ENCODE measurements at regions not wholly inside any gene's neighbourhood (a gene's known extent, or its start where the extent isn't known, plus 50 kb on each side); places are given as distances from the start of the nearest gene placed in this dataset.

DNA sequence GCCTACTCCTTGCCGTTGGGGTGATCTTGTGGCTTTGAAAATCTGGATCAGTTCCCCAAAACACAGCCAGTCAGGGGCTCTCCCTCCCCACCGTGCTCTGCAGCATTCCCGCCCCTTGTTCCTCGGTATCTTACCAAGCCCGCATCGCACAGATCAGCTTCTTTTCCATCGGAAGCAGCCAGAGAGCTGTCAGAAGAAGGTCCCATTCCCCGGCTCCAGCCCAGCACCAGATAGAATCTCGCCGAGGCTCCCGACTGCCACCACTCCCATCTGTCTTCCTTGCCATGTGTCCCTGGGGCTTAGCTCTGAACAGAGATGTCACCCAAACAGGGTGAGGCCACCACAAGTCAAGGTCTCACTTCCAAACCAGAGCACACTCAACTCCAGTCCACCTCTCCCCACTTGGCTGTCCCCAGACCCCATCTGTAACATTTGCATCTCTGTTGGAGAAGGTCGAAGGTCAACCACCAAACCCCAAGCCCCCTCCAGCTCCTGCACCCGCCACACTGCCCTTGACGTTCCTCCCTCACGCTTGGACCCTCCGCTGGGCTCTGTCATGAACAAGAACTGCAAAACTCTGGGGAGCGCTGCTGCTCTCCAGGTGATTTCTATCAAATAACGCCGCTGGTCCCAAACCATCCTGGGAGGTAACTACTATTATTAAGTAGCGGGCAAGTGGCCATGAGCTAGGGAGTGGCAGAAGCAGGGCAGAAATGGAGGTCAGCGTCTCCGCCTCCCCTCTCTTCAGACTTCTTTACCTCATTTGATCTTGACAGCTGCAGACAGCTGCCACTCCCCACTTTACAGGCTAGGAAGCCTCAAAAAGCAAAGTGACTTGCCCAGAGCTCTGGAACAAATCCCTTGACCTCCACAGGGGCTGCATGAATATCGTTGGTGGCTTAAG lies 70.0 kb upstream of the TAF1B start:
- no peaks in the 10 kb centered on the region for H3K79me2 ChIP-seq (ENCODE audit: control insufficient read depth, insufficient read depth, low read length)
- WGBS (ENCODE audit: extremely low coverage, insufficient coverage, low lambda C conversion rate): no CpG with 5 or more reads among the region's 23 CpGs
- no peak overlapping the region for H2AK5ac ChIP-seq (ENCODE audit: low read length)
- H3K4me2 ChIP-seq (ENCODE audit: low read length): no peak overlapping the region
- H3K27ac ChIP-seq (ENCODE audit: low read depth, low read length): no peak overlapping the region
- no peak overlapping the region for H3K23ac ChIP-seq (ENCODE audit: low read length)
- H2BK5ac ChIP-seq (ENCODE audit: low read length): no peak overlapping the region
- no peaks in the 10 kb centered on the region for H3K4me1 ChIP-seq (ENCODE audit: control insufficient read depth, low read depth, low read length)
- H3K27me3 ChIP-seq (ENCODE audit: insufficient read depth, low read length, poor library complexity): no peaks in the 10 kb centered on the region
- H3K4ac ChIP-seq (ENCODE audit: low read depth, low read length): no peak overlapping the region
- no peaks in the 10 kb centered on the region for H3K36me3 ChIP-seq (ENCODE audit: control insufficient read depth, insufficient read depth, low read length)
- H2BK120ac ChIP-seq (ENCODE audit: low read depth, low read length): no peak overlapping the region
- no peak for DNase-seq
- H3K4me3 ChIP-seq (ENCODE audit: low read length): no peak overlapping the region
- no peak overlapping the region for H3K18ac ChIP-seq (ENCODE audit: low read length)
- H2BK15ac ChIP-seq (replicated peaks; ENCODE audit: low read depth): no peak overlapping the region
- no peak overlapping the region for H3K56ac ChIP-seq (ENCODE audit: low read length)
- H4K8ac ChIP-seq (ENCODE audit: low read depth, low read length): no peak overlapping the region
- no peak overlapping the region for H3K9ac ChIP-seq (ENCODE audit: low read length)
- H3K79me1 ChIP-seq (ENCODE audit: low read length): no peaks in the 10 kb centered on the region
- H4K5ac ChIP-seq (ENCODE audit: low read length): no peak overlapping the region

DNA sequence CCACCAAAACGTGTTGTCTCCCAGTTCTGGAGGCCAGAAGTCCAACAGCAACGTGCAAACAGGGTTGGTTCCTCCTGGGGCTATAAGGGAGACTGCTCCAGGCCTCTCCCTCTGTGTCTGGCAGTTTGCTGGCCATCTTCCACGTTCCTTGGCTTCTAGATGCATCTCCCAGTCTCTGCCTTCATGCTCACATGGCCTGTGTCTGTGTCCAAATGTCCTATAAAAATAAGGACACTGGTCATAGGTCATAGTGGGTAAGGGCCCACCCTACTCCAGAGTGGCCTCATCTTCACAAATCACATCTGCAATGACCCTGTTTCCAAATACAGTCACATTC lies 69.4 kb upstream of the TAF1B start:
- WGBS (ENCODE audit: extremely low coverage, insufficient coverage, low lambda C conversion rate): no CpG with 5 or more reads among the region's 3 CpGs
- Histone ChIP-seq H3K23ac (ENCODE audit: low read length) (no peak overlapping the region), H3K18ac (ENCODE audit: low read length) (no peak overlapping the region), H3K4ac (ENCODE audit: low read depth, low read length) (no peak overlapping the region), H2BK15ac (replicated peaks; ENCODE audit: low read depth) (no peak overlapping the region), H4K8ac (ENCODE audit: low read depth, low read length) (no peak overlapping the region), H3K36me3 (ENCODE audit: control insufficient read depth, insufficient read depth, low read length) (no peaks in the 10 kb centered on the region), H3K9ac (ENCODE audit: low read length) (no peak overlapping the region), H3K56ac (ENCODE audit: low read length) (no peak overlapping the region), H3K27ac (ENCODE audit: low read depth, low read length) (no peak overlapping the region), H3K4me2 (ENCODE audit: low read length) (no peak overlapping the region), H3K27me3 (ENCODE audit: insufficient read depth, low read length, poor library complexity) (no peaks in the 10 kb centered on the region), H2BK5ac (ENCODE audit: low read length) (no peak overlapping the region), H3K4me1 (ENCODE audit: control insufficient read depth, low read depth, low read length) (no peaks in the 10 kb centered on the region), H3K79me2 (ENCODE audit: control insufficient read depth, insufficient read depth, low read length) (no peaks in the 10 kb centered on the region), H2BK120ac (ENCODE audit: low read depth, low read length) (no peak overlapping the region), H4K5ac (ENCODE audit: low read length) (no peak overlapping the region), H2AK5ac (ENCODE audit: low read length) (no peak overlapping the region), H3K4me3 (ENCODE audit: low read length) (no peak overlapping the region), H3K79me1 (ENCODE audit: low read length) (no peaks in the 10 kb centered on the region)
- DNase-seq: no peak

DNA sequence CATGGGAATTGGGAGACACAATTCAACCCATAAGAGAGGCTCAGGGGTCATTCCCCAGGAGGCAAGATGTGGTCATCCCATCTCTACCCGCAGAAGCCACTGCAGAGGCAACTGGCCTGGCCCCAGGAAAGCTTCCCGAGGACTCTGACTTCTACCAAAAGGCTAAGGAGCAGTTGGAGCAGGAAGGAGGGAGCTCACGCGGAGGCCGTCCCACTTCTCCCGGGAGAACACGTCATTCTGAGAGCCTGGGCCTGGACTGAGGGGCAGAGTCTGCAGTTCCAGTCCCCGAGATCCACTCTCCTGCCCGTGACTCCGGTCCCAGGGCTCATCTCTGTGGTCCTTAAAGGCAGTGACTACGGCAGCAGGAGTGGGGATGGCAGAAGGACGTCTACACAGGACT lies 69.0 kb upstream of the TAF1B start:
- no peak overlapping the region for H4K5ac ChIP-seq (ENCODE audit: low read length)
- no peaks in the 10 kb centered on the region for H3K36me3 ChIP-seq (ENCODE audit: control insufficient read depth, insufficient read depth, low read length)
- WGBS (ENCODE audit: extremely low coverage, insufficient coverage, low lambda C conversion rate): no CpG with 5 or more reads among the region's 12 CpGs
- H3K4me3 ChIP-seq (ENCODE audit: low read length): no peak overlapping the region
- no peak overlapping the region for H3K27ac ChIP-seq (ENCODE audit: low read depth, low read length)
- H3K23ac ChIP-seq (ENCODE audit: low read length): no peak overlapping the region
- H3K4me1 ChIP-seq (ENCODE audit: control insufficient read depth, low read depth, low read length): no peaks in the 10 kb centered on the region
- no peak overlapping the region for H4K8ac ChIP-seq (ENCODE audit: low read depth, low read length)
- no peak overlapping the region for H2BK15ac ChIP-seq (replicated peaks; ENCODE audit: low read depth)
- H3K79me2 ChIP-seq (ENCODE audit: control insufficient read depth, insufficient read depth, low read length): no peaks in the 10 kb centered on the region
- H3K9ac ChIP-seq (ENCODE audit: low read length): no peak overlapping the region
- no peak overlapping the region for H3K56ac ChIP-seq (ENCODE audit: low read length)
- H2BK120ac ChIP-seq (ENCODE audit: low read depth, low read length): no peak overlapping the region
- H2BK5ac ChIP-seq (ENCODE audit: low read length): no peak overlapping the region
- DNase-seq: no peak
- H3K4ac ChIP-seq (ENCODE audit: low read depth, low read length): no peak overlapping the region
- H3K27me3 ChIP-seq (ENCODE audit: insufficient read depth, low read length, poor library complexity): no peaks in the 10 kb centered on the region
- no peaks in the 10 kb centered on the region for H3K79me1 ChIP-seq (ENCODE audit: low read length)
- H3K4me2 ChIP-seq (ENCODE audit: low read length): no peak overlapping the region
- no peak overlapping the region for H3K18ac ChIP-seq (ENCODE audit: low read length)
- no peak overlapping the region for H2AK5ac ChIP-seq (ENCODE audit: low read length)

- Histone ChIP-seq H3K4me2 (ENCODE audit: low read length) (no peak overlapping the region), H3K4me3 (ENCODE audit: low read length) (no peak overlapping the region), H3K27me3 (ENCODE audit: insufficient read depth, low read length, poor library complexity) (no peaks in the 10 kb centered on the region), H3K27ac (ENCODE audit: low read depth, low read length) (no peak overlapping the region), H3K4ac (ENCODE audit: low read depth, low read length) (no peak overlapping the region), H2BK120ac (ENCODE audit: low read depth, low read length) (no peak overlapping the region), H3K79me1 (ENCODE audit: low read length) (no peaks in the 10 kb centered on the region), H3K4me1 (ENCODE audit: control insufficient read depth, low read depth, low read length) (no peaks in the 10 kb centered on the region), H3K36me3 (ENCODE audit: control insufficient read depth, insufficient read depth, low read length) (no peaks in the 10 kb centered on the region), H2BK5ac (ENCODE audit: low read length) (no peak overlapping the region), H3K18ac (ENCODE audit: low read length) (no peak overlapping the region), H2BK15ac (replicated peaks; ENCODE audit: low read depth) (no peak overlapping the region), H4K8ac (ENCODE audit: low read depth, low read length) (no peak overlapping the region), H3K56ac (ENCODE audit: low read length) (no peak overlapping the region), H3K79me2 (ENCODE audit: control insufficient read depth, insufficient read depth, low read length) (no peaks in the 10 kb centered on the region), H3K23ac (ENCODE audit: low read length) (no peak overlapping the region), H3K9ac (ENCODE audit: low read length) (no peak overlapping the region), H2AK5ac (ENCODE audit: low read length) (no peak overlapping the region), H4K5ac (ENCODE audit: low read length) (no peak overlapping the region)
- WGBS (ENCODE audit: extremely low coverage, insufficient coverage, low lambda C conversion rate): no CpG with 5 or more reads among the region's 9 CpGs
- no peak for DNase-seq
Measured at GRCh38 chr2:9775351-9775750, 67.9 kb upstream of the TAF1B start.

- Histone ChIP-seq H3K36me3 (ENCODE audit: control insufficient read depth, insufficient read depth, low read length) (no peaks in the 10 kb centered on the region), H3K4me1 (ENCODE audit: control insufficient read depth, low read depth, low read length) (no peaks in the 10 kb centered on the region), H3K56ac (ENCODE audit: low read length) (no peak overlapping the region), H3K23ac (ENCODE audit: low read length) (no peak overlapping the region), H3K18ac (ENCODE audit: low read length) (no peak overlapping the region), H3K27ac (ENCODE audit: low read depth, low read length) (no peak overlapping the region), H3K27me3 (ENCODE audit: insufficient read depth, low read length, poor library complexity) (no peaks in the 10 kb centered on the region), H3K4ac (ENCODE audit: low read depth, low read length) (no peak overlapping the region), H3K4me2 (ENCODE audit: low read length) (no peak overlapping the region), H2BK5ac (ENCODE audit: low read length) (no peak overlapping the region), H3K79me1 (ENCODE audit: low read length) (no peaks in the 10 kb centered on the region), H4K5ac (ENCODE audit: low read length) (no peak overlapping the region), H3K9ac (ENCODE audit: low read length) (no peak overlapping the region), H2BK15ac (replicated peaks; ENCODE audit: low read depth) (no peak overlapping the region), H3K4me3 (ENCODE audit: low read length) (no peak overlapping the region), H3K79me2 (ENCODE audit: control insufficient read depth, insufficient read depth, low read length) (no peaks in the 10 kb centered on the region), H2BK120ac (ENCODE audit: low read depth, low read length) (no peak overlapping the region), H2AK5ac (ENCODE audit: low read length) (no peak overlapping the region), H4K8ac (ENCODE audit: low read depth, low read length) (no peak overlapping the region)
- WGBS (ENCODE audit: extremely low coverage, insufficient coverage, low lambda C conversion rate): no CpG with 5 or more reads among the region's 9 CpGs
- DNase-seq: no peak
Measured at GRCh38 chr2:9775999-9776712, 67.1 kb upstream of the TAF1B start.

Data from mesendoderm (in vitro differentiated cells).